Peyer's patch (tissue), 4 donors: ENCODE measurements at regions not wholly inside any gene's neighbourhood (a gene's known extent, or its start where the extent isn't known, plus 50 kb on each side); places are given as distances from the start of the nearest gene placed in this dataset.
A peak's percentile ranks its signal among the peaks of the same experiment; 100 is the strongest.
"Not testable (repeated sequence)": the region's sequence is repeated elsewhere in the genome, so short reads cannot be mapped to it uniquely, and the experiment has no call there.

Experiments used
- DNase-seq, 3 donors: peaks; one replicate each; pipeline ENCODE4 v3.0.0-alpha.2; 2017 to 2019
- H3K27ac ChIP-seq, 4 donors: fragments of 200-600 bp; sonication (generic); one replicate each; pipeline ENCODE4 v1.5.1; 2016 to 2019
- H3K27me3 ChIP-seq, 2 donors: fragments of 200-600 bp; sonication (generic); one replicate each; pipeline ENCODE4 v1.5.1; 2019
- H3K36me3 ChIP-seq, 3 donors: fragments of 200-600 bp; sonication (generic); one replicate each; pipeline ENCODE4 v1.5.1; 2016 to 2019
- H3K4me1 ChIP-seq, 4 donors: fragments of 200-600 bp; sonication (generic); one replicate each; pipeline ENCODE4 v1.5.1; 2016 to 2019
- H3K4me3 ChIP-seq, 4 donors: fragments of 200-600 bp; sonication (generic); 1 replicate in 3 of 4; 2 replicates in 1 of 4; pipeline ENCODE4 v1.5.1; 2016 to 2019; ENCODE audit warnings: mild to moderate bottlenecking in 1 of 4
- H3K9me3 ChIP-seq, 4 donors: fragments of 200-600 bp; sonication (generic); one replicate each; pipeline ENCODE4 v1.5.1; 2016 to 2019; ENCODE audit warnings: mild to moderate bottlenecking in 1 of 4
- POLR2A ChIP-seq, 2 donors: fragments of 450-650 bp; IDR thresholded peaks; one replicate each; pipeline ENCODE4 v1.5.1; 2017; ENCODE audit warnings: antibody characterized with exemption in 2 of 2, mild to moderate bottlenecking in 2 of 2, moderate library complexity in 2 of 2
- TF ChIP-seq, protein P1 (sequence below), 6 experiments: fragments of 450-650 bp in 4 of 6; fragments of 200-600 bp in 2 of 6; sonication (generic) in 1 of 6; IDR thresholded peaks; one replicate each; pipeline ENCODE4 v1.5.1; 2017 to 2019; ENCODE audit warnings: antibody characterized with exemption in 6 of 6, mild to moderate bottlenecking in 3 of 6, moderate library complexity in 1 of 6

DNA sequence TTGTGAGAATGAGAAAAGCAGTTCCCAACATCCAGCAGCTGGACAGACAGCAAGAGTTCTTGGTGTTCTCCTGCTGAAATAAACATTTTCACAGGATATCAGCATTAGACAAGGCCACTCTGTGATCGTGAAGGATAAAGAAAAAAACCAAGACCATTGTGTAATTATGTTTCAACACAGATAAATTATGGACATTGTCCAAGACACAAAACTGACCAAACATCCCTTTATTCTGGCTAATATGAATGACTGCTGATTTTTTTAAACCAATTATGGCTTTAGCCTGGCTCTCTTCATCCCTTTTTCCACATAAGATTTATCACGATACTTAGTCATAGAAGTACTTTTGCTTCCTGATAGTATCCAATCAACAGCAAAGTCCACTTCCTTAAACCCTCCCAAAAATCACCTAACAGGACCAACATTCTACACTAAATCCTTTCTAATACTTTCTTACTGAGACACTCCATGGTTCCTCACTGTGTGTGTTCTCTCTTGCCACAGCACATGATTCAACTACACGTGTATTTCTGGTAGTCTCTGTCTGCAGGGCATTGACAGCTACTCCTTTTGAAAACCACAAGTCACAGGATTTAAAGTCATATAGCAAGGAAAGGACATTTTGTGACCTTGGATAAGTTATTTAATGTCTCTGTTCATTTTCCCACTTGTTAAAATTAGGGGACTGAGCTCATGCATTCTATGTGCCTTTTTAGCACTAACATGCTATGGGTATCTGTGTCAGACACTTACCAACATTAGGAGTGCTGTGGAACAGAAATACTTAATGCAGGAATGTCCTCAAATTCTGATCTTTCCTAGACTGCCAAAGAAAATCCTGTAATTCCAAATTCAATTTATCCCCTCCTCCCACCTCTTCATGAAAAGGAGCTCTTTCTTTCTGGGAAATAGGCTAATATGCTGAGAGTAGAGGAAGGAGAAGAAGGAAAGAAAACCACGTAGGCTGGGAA lies 137.2 kb upstream of the PGRMC2 start:
- peak overlapping the region in 1 of 4 donors; percentile 31 for H3K27ac ChIP-seq
- no peaks in the 10 kb centered on the region for H3K9me3 ChIP-seq
- H3K4me1 ChIP-seq: no peaks in the 10 kb centered on the region

DNA sequence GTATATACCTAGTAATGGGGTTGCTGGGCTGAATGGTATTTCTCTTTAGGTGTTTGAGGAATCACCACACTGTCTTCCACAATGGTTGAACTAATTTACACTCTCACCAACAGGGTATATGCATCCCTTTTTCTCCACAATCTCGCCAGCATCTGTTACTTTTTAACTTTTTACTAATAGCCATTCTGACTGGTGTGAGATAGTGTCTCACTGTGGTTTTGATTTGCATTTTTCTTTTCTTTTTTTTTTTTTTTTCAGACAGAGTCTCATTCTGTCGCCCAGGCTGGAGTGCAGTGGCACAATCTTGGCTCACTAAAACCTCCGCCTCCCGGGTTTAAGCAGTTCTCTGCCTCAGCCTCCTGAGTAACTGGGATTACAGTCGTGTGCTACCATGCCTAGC lies 134.7 kb upstream of the PGRMC2 start:
- not testable (repeated sequence) for H3K9me3 ChIP-seq, H3K4me1 ChIP-seq, H3K27ac ChIP-seq, H3K4me3 ChIP-seq, DNase-seq, H3K27me3 ChIP-seq, H3K36me3 ChIP-seq

More for the DNA sequence above, 137.2 kb upstream of the PGRMC2 start:
- no peak for DNase-seq
- Histone ChIP-seq H3K4me3 (no peak overlapping the region), H3K27me3 (no peaks in the 10 kb centered on the region), H3K36me3 (no peaks in the 10 kb centered on the region)
- TF ChIP-seq, protein P1, sequence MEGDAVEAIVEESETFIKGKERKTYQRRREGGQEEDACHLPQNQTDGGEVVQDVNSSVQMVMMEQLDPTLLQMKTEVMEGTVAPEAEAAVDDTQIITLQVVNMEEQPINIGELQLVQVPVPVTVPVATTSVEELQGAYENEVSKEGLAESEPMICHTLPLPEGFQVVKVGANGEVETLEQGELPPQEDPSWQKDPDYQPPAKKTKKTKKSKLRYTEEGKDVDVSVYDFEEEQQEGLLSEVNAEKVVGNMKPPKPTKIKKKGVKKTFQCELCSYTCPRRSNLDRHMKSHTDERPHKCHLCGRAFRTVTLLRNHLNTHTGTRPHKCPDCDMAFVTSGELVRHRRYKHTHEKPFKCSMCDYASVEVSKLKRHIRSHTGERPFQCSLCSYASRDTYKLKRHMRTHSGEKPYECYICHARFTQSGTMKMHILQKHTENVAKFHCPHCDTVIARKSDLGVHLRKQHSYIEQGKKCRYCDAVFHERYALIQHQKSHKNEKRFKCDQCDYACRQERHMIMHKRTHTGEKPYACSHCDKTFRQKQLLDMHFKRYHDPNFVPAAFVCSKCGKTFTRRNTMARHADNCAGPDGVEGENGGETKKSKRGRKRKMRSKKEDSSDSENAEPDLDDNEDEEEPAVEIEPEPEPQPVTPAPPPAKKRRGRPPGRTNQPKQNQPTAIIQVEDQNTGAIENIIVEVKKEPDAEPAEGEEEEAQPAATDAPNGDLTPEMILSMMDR (IDR thresholded peaks at IDR 0.05): no peak
- TF ChIP-seq POLR2A (IDR thresholded peaks at IDR 0.05): no peak

DNA sequence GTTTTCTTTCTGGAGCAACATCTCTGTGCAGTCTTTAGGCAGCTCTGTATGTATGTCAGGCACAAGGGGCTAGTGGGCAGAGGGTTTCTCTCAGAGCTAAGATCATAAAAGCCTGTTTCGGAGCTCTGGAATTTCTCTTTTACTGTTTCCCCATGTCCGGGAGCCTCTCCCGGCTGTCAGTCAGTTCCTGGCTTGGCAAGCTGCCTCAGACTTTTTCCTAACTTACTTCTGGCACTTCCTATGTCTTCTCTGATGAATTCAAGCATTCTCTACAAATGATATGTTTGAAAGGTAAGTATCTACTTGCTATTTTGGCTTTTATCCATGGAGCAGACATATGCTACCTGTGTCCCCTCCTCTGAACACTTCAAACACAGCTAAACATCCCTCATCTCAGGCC lies 129.3 kb upstream of the PGRMC2 start:
- no peak overlapping the region for H3K27ac ChIP-seq
- H3K9me3 ChIP-seq: no peaks in the 10 kb centered on the region
- no peaks in the 10 kb centered on the region for H3K4me1 ChIP-seq
- H3K4me3 ChIP-seq: no peak overlapping the region
- H3K36me3 ChIP-seq: no peaks in the 10 kb centered on the region
- no peaks in the 10 kb centered on the region for H3K27me3 ChIP-seq
- DNase-seq: no peak
- TF ChIP-seq POLR2A (IDR thresholded peaks at IDR 0.05): no peak
- TF ChIP-seq, protein P1 (IDR thresholded peaks at IDR 0.05): no peak

DNA sequence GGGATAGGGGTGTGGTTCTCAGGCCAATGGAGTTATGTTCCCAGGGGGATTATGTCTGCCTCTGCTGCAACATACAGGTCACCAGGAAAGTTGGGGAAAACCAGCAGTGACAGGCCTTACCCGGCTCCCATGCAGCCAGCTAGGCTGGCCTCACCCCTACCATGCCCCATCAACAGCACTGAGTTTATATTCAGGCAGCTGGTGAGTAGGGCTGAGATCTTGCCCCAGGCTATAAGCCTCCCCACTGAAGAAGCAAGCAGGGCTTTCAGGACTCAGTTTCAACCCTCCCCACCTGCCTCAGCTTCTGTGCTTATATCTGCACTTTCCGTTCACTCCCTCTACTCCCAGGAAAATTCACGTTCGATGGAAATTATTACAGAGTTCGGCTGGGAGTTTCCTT lies 122.4 kb upstream of the PGRMC2 start:
- Histone ChIP-seq H3K4me3 (no peak overlapping the region), H3K4me1 (no peaks in the 10 kb centered on the region), H3K27me3 (no peaks in the 10 kb centered on the region), H3K36me3 (no peaks in the 10 kb centered on the region), H3K27ac (no peak overlapping the region), H3K9me3 (no peaks in the 10 kb centered on the region)
- no peak for TF ChIP-seq POLR2A (IDR thresholded peaks at IDR 0.05)
- TF ChIP-seq, protein P1 (IDR thresholded peaks at IDR 0.05): no peak
- DNase-seq: no peak

DNA sequence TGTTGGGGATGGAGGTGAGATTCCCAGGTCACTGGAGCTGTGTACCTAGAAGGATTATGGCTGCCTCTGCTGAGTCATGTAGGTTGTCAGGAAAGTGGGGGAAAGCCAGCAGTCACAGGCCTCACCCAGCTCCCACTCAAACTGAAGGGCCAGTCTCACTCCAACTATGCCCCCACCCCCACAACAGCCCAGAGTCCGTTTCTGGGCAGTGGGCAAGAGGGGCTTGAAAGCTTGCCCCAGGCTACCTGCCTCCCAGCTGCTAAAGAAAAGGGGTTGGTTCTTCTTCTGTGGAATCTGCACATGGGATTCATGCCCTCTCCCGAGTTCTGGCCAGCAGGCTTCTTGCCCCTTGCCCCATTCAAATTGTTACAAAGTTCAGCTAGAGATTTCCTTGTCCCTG lies 116.0 kb upstream of the PGRMC2 start:
- TF ChIP-seq POLR2A (IDR thresholded peaks at IDR 0.05): no peak
- TF ChIP-seq, protein P1 (IDR thresholded peaks at IDR 0.05): no peak
- Histone ChIP-seq H3K4me1 (no peaks in the 10 kb centered on the region), H3K36me3 (no peaks in the 10 kb centered on the region), H3K27me3 (no peaks in the 10 kb centered on the region), H3K27ac (no peak overlapping the region), H3K9me3 (no peaks in the 10 kb centered on the region), H3K4me3 (no peak overlapping the region)
- DNase-seq: no peak

DNA sequence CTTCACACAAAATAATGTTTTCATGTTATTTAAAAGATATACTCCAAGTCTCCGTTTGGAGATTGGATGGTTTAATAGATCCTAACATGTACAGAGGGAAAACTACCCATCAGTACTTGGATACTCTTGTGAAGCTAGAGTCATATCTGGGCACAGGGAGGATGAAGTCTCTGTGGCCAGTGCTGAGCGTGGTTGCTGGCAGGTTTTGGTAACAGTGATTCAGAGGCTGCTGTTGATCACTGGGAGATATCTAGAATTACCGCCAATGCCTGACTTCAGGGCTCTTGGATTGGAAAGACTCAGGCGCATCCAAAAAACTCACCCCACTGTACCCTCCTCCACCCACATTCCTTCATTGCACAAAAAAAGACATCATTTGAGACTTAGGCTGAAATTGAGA lies 107.2 kb upstream of the PGRMC2 start:
- Histone ChIP-seq H3K36me3 (no peaks in the 10 kb centered on the region), H3K4me1 (peaks cover 0 to 5% (median 0%) of the 10 kb centered on the region in 4 donors), H3K27ac (no peak overlapping the region), H3K27me3 (no peaks in the 10 kb centered on the region), H3K4me3 (no peak overlapping the region), H3K9me3 (no peaks in the 10 kb centered on the region)
- no peak for DNase-seq
- TF ChIP-seq, protein P1 (IDR thresholded peaks at IDR 0.05): no peak
- no peak for TF ChIP-seq POLR2A (IDR thresholded peaks at IDR 0.05)
